ENCODE measurements at regions not wholly inside any gene's neighbourhood (a gene's known extent, or its start where the extent isn't known, plus 50 kb on each side); places are given as distances from the start of the nearest gene placed in this dataset.

DNA sequence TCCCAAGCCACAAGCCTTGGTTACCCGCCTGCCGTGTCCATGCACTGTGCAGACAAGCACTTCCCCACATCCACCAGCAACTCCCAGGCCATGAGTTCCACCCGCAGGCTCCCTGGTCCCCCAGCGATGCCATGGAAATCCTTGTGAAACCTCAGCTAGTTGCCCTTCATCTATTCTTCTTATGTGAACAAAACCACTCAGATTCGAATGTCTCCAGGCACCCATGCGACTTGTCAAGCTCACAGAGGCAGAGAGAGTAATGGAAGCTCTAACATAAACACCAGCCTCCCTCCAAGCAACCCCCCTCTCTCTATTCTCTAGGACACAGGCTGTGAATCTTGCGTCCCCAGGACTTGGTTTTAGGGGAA is 182.6 kb downstream of the C16orf95 start:
- H3K4me3 ChIP-seq = no peak overlapping the region
- DNase-seq (ENCODE audit: low spot score) = no peak
- H3K27ac ChIP-seq = no peak overlapping the region
- no peaks in the 10 kb centered on the region for H3K27me3 ChIP-seq
- H3K9me3 ChIP-seq = peaks cover 0 to 8% of the 10 kb centered on the region in 2 donors
- TF ChIP-seq, protein P1, sequence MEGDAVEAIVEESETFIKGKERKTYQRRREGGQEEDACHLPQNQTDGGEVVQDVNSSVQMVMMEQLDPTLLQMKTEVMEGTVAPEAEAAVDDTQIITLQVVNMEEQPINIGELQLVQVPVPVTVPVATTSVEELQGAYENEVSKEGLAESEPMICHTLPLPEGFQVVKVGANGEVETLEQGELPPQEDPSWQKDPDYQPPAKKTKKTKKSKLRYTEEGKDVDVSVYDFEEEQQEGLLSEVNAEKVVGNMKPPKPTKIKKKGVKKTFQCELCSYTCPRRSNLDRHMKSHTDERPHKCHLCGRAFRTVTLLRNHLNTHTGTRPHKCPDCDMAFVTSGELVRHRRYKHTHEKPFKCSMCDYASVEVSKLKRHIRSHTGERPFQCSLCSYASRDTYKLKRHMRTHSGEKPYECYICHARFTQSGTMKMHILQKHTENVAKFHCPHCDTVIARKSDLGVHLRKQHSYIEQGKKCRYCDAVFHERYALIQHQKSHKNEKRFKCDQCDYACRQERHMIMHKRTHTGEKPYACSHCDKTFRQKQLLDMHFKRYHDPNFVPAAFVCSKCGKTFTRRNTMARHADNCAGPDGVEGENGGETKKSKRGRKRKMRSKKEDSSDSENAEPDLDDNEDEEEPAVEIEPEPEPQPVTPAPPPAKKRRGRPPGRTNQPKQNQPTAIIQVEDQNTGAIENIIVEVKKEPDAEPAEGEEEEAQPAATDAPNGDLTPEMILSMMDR (IDR thresholded peaks at IDR 0.05) = no peak
- H3K4me1 ChIP-seq = no peaks in the 10 kb centered on the region
- H3K36me3 ChIP-seq = no peaks in the 10 kb centered on the region

GRCh38 chr16:87135246-87136030 is 181.8 kb downstream of the C16orf95 start:
- DNase-seq (ENCODE audit: low spot score) = no peak
- H3K4me1 ChIP-seq = no peaks in the 10 kb centered on the region
- TF ChIP-seq, protein P1 (IDR thresholded peaks at IDR 0.05) = no peak
- no peaks in the 10 kb centered on the region for H3K27me3 ChIP-seq
- no peak overlapping the region for H3K4me3 ChIP-seq
- no peak overlapping the region for H3K27ac ChIP-seq
- H3K36me3 ChIP-seq = no peaks in the 10 kb centered on the region
- H3K9me3 ChIP-seq = peaks cover 0 to 8% of the 10 kb centered on the region in 2 donors

GRCh38 chr16:87138316-87138715 is 178.9 kb downstream of the C16orf95 start:
- TF ChIP-seq, protein P1 (IDR thresholded peaks at IDR 0.05) = no peak
- peaks cover 0 to 8% of the 10 kb centered on the region in 2 donors for H3K9me3 ChIP-seq
- no peak for DNase-seq (ENCODE audit: low spot score)
- H3K36me3 ChIP-seq = no peaks in the 10 kb centered on the region
- no peak overlapping the region for H3K27ac ChIP-seq
- H3K4me1 ChIP-seq = no peaks in the 10 kb centered on the region
- H3K4me3 ChIP-seq = no peak overlapping the region
- no peaks in the 10 kb centered on the region for H3K27me3 ChIP-seq

DNA sequence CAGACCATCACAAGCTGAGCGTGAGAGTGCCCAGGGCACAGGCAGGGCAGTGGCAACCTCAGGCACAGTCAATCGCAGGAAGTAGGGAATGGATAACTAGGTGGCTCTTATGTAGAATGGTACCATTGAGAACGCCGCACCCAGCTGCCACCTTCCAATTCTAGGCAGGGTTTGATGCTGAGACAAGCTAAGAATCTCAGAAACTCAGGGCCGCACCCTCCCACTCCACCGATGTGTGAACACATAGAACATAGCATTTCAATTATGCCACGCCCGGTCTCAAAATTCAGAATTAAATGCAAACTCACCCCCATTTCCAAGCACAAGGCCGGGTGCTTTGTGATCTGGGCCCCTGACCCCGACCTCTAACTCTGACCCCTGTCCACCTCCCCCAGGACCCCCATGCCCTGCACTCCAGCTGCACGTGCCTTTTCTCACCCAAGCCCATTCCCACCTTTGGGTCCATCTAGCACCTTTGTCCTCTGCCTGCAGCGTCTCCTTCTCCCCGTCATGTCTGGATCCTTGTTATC is 178.4 kb downstream of the C16orf95 start:
- Histone ChIP-seq H3K36me3 (no peaks in the 10 kb centered on the region), H3K9me3 (peaks cover 0 to 8% of the 10 kb centered on the region in 2 donors), H3K27me3 (no peaks in the 10 kb centered on the region), H3K4me3 (no peak overlapping the region), H3K27ac (no peak overlapping the region), H3K4me1 (no peaks in the 10 kb centered on the region)
- TF ChIP-seq, protein P1 (IDR thresholded peaks at IDR 0.05) = no peak
- no peak for DNase-seq (ENCODE audit: low spot score)

GRCh38 chr16:87140211-87141200 is 176.7 kb downstream of the C16orf95 start:
- no peak overlapping the region for H3K27ac ChIP-seq
- no peaks in the 10 kb centered on the region for H3K4me1 ChIP-seq
- no peak overlapping the region for H3K4me3 ChIP-seq
- DNase-seq (ENCODE audit: low spot score) = no peak
- TF ChIP-seq, protein P1 (IDR thresholded peaks at IDR 0.05) = no peak
- no peaks in the 10 kb centered on the region for H3K27me3 ChIP-seq
- peaks cover 0 to 8% of the 10 kb centered on the region in 2 donors for H3K9me3 ChIP-seq
- no peaks in the 10 kb centered on the region for H3K36me3 ChIP-seq
